ENCODE measurements at regions not wholly inside any gene's neighbourhood (a gene's known extent, or its start where the extent isn't known, plus 50 kb on each side); places are given as distances from the start of the nearest gene placed in this dataset.

DNA sequence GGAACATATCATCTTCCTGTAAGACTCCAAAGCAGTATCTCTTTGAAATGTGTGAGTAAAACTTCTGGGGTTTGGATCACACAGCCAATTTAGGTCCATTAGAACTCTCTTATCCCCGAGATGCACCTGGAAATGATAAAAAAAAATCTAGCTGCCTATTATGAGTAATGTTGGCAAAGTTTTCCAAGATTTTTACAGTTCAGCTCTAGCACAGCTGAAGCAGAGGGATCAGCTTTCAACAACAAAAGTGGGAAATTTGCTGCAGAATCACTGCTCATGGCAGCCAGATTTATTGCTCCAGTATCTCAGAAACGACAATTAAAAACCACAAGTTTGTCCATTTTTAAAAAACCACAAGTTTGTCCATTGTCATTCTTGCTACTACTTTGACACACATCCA, 292.2 kb downstream of the IRX2 start:
- Histone ChIP-seq H3K4me3 (ENCODE audit: extremely low read depth, insufficient read depth, low read length, poor library complexity, severe bottlenecking) (no peak overlapping the region), H3K4me1 (ENCODE audit: control insufficient read depth, insufficient read depth, low read length, poor library complexity, severe bottlenecking) (no peaks in the 10 kb centered on the region), H3K36me3 (ENCODE audit: control insufficient read depth, insufficient read depth, low read length) (no peaks in the 10 kb centered on the region), H3K9me3 (ENCODE audit: control insufficient read depth, low read length) (no peaks in the 10 kb centered on the region), H3K27ac (ENCODE audit: low read depth, low read length, severe bottlenecking) (no peak overlapping the region)
- WGBS, 2 experiments (ENCODE audit: insufficient coverage in 2 of 2): 83 to 88% methylated on average over 1 of the region's 2 CpGs

- Histone ChIP-seq H3K4me1 (ENCODE audit: control insufficient read depth, insufficient read depth, low read length, poor library complexity, severe bottlenecking) (no peaks in the 10 kb centered on the region), H3K9me3 (ENCODE audit: control insufficient read depth, low read length) (no peaks in the 10 kb centered on the region), H3K4me3 (ENCODE audit: extremely low read depth, insufficient read depth, low read length, poor library complexity, severe bottlenecking) (no peak overlapping the region), H3K36me3 (ENCODE audit: control insufficient read depth, insufficient read depth, low read length) (no peaks in the 10 kb centered on the region), H3K27ac (ENCODE audit: low read depth, low read length, severe bottlenecking) (no peak overlapping the region)
- WGBS, 2 experiments (ENCODE audit: insufficient coverage in 2 of 2): 100% methylated on average over 1 of the region's 3 CpGs; no CpG with 5 or more reads in 1 of the 2 experiments
Observed at GRCh38 chr5:2455878-2456277, 295.6 kb downstream of the IRX2 start.

DNA sequence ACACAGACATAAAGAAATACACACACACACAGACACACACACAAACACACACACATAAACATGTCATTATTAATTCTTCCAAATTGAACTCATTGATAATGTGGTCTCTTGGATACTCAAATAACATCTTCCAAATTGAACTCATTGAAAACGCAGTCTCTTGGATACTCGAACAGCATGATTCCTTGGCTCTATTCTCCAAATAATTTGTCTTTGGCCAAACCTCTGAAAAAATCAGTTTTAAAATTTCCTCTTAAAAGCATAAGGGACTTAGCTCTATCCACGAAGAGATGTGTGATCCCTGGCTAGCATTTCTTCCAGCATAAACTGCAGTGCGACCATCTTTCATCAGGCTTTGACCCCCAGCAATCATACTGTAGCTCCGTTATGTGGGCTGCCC, 296.6 kb downstream of the IRX2 start:
- WGBS, 2 experiments (ENCODE audit: insufficient coverage in 2 of 2): 84 to 87% methylated on average over 4 to 5 of the region's 5 CpGs
- no peaks in the 10 kb centered on the region for H3K36me3 ChIP-seq (ENCODE audit: control insufficient read depth, insufficient read depth, low read length)
- no peak overlapping the region for H3K4me3 ChIP-seq (ENCODE audit: extremely low read depth, insufficient read depth, low read length, poor library complexity, severe bottlenecking)
- no peaks in the 10 kb centered on the region for H3K4me1 ChIP-seq (ENCODE audit: control insufficient read depth, insufficient read depth, low read length, poor library complexity, severe bottlenecking)
- H3K9me3 ChIP-seq (ENCODE audit: control insufficient read depth, low read length): no peaks in the 10 kb centered on the region
- H3K27ac ChIP-seq (ENCODE audit: low read depth, low read length, severe bottlenecking): no peak overlapping the region

GRCh38 chr5:2453781-2454180, 297.7 kb downstream of the IRX2 start:
- 33 to 60% methylated on average over 1 of the region's 3 CpGs for WGBS, 2 experiments (ENCODE audit: insufficient coverage in 2 of 2)

DNA sequence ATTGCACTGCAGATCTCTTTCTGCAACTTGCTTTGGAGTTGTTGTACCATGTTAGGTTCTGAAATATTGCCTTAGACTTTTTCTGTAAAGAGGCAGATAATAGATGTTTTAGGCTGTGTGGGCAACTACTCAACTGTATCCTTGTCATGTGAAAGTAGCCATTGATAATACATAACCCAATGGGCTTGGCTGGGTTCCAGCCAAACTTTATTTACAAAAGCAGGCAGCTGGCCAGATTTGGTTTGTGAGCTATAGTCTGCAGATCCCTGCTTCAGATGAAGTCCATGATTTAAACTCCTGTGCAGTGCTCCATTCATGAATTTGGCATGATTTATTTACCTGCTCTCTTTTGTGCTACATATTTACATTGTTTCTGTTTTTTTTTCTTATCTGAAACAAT, 300.4 kb downstream of the IRX2 start:
- Histone ChIP-seq H3K4me1 (ENCODE audit: control insufficient read depth, insufficient read depth, low read length, poor library complexity, severe bottlenecking) (no peaks in the 10 kb centered on the region), H3K9me3 (ENCODE audit: control insufficient read depth, low read length) (no peaks in the 10 kb centered on the region), H3K27ac (ENCODE audit: low read depth, low read length, severe bottlenecking) (no peak overlapping the region), H3K4me3 (ENCODE audit: extremely low read depth, insufficient read depth, low read length, poor library complexity, severe bottlenecking) (no peak overlapping the region), H3K36me3 (ENCODE audit: control insufficient read depth, insufficient read depth, low read length) (no peaks in the 10 kb centered on the region)

More at GRCh38 chr5:2453781-2454180, 297.7 kb downstream of the IRX2 start:
- H3K27ac ChIP-seq (ENCODE audit: low read depth, low read length, severe bottlenecking): no peak overlapping the region
- no peak overlapping the region for H3K4me3 ChIP-seq (ENCODE audit: extremely low read depth, insufficient read depth, low read length, poor library complexity, severe bottlenecking)
- no peaks in the 10 kb centered on the region for H3K4me1 ChIP-seq (ENCODE audit: control insufficient read depth, insufficient read depth, low read length, poor library complexity, severe bottlenecking)
- no peaks in the 10 kb centered on the region for H3K36me3 ChIP-seq (ENCODE audit: control insufficient read depth, insufficient read depth, low read length)
- no peaks in the 10 kb centered on the region for H3K9me3 ChIP-seq (ENCODE audit: control insufficient read depth, low read length)

GRCh38 chr5:2442496-2443354, 308.8 kb downstream of the IRX2 start:
- no peaks in the 10 kb centered on the region for H3K9me3 ChIP-seq (ENCODE audit: control insufficient read depth, low read length)
- no peaks in the 10 kb centered on the region for H3K36me3 ChIP-seq (ENCODE audit: control insufficient read depth, insufficient read depth, low read length)
- H3K4me1 ChIP-seq (ENCODE audit: control insufficient read depth, insufficient read depth, low read length, poor library complexity, severe bottlenecking): no peaks in the 10 kb centered on the region
- H3K27ac ChIP-seq (ENCODE audit: low read depth, low read length, severe bottlenecking): no peak overlapping the region
- 92% methylated on average over 27 to 28 of the region's 31 CpGs for WGBS, 2 experiments (ENCODE audit: insufficient coverage in 2 of 2)
- H3K4me3 ChIP-seq (ENCODE audit: extremely low read depth, insufficient read depth, low read length, poor library complexity, severe bottlenecking): no peak overlapping the region

- H3K9me3 ChIP-seq (ENCODE audit: control insufficient read depth, low read length): no peaks in the 10 kb centered on the region
- H3K36me3 ChIP-seq (ENCODE audit: control insufficient read depth, insufficient read depth, low read length): no peaks in the 10 kb centered on the region
- WGBS, 2 experiments (ENCODE audit: insufficient coverage in 2 of 2): 88 to 89% methylated on average over 8 to 9 of the region's 14 CpGs
Observed at GRCh38 chr5:2441495-2442180, 309.8 kb downstream of the IRX2 start.

DNA sequence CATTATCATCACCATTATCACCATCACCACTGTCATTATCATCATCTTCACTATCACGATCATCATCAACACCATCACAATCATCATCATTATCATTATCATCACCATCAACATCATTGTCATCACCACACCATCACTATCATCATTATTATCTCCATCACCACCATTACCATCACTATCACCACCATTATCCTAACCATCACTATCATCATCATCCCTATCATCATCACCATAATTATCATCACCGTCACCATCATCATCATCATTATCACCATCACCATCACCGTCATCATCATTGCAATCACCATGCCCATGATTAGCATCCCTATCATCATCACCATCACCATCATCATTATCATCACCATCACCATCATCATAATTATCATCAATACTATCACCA, 311.9 kb downstream of the IRX2 start:
- Histone ChIP-seq H3K27ac (ENCODE audit: low read depth, low read length, severe bottlenecking) (no peak overlapping the region), H3K36me3 (ENCODE audit: control insufficient read depth, insufficient read depth, low read length) (no peaks in the 10 kb centered on the region), H3K9me3 (ENCODE audit: control insufficient read depth, low read length) (no peaks in the 10 kb centered on the region), H3K4me3 (ENCODE audit: extremely low read depth, insufficient read depth, low read length, poor library complexity, severe bottlenecking) (no peak overlapping the region), H3K4me1 (ENCODE audit: control insufficient read depth, insufficient read depth, low read length, poor library complexity, severe bottlenecking) (no peaks in the 10 kb centered on the region)
- WGBS, 2 experiments (ENCODE audit: insufficient coverage in 2 of 2): 90 to 94% methylated on average over 3 of the region's 3 CpGs

More at GRCh38 chr5:2441495-2442180, 309.8 kb downstream of the IRX2 start:
- H3K4me3 ChIP-seq (ENCODE audit: extremely low read depth, insufficient read depth, low read length, poor library complexity, severe bottlenecking): no peak overlapping the region
- H3K27ac ChIP-seq (ENCODE audit: low read depth, low read length, severe bottlenecking): no peak overlapping the region
- no peaks in the 10 kb centered on the region for H3K4me1 ChIP-seq (ENCODE audit: control insufficient read depth, insufficient read depth, low read length, poor library complexity, severe bottlenecking)

GRCh38 chr5:2433086-2433485, 318.4 kb downstream of the IRX2 start:
- Histone ChIP-seq H3K27ac (ENCODE audit: low read depth, low read length, severe bottlenecking) (no peak overlapping the region), H3K4me1 (ENCODE audit: control insufficient read depth, insufficient read depth, low read length, poor library complexity, severe bottlenecking) (no peaks in the 10 kb centered on the region), H3K9me3 (ENCODE audit: control insufficient read depth, low read length) (no peaks in the 10 kb centered on the region), H3K36me3 (ENCODE audit: control insufficient read depth, insufficient read depth, low read length) (no peaks in the 10 kb centered on the region), H3K4me3 (ENCODE audit: extremely low read depth, insufficient read depth, low read length, poor library complexity, severe bottlenecking) (no peak overlapping the region)
- 77 to 87% methylated on average over 5 of the region's 6 CpGs for WGBS, 2 experiments (ENCODE audit: insufficient coverage in 2 of 2)

DNA sequence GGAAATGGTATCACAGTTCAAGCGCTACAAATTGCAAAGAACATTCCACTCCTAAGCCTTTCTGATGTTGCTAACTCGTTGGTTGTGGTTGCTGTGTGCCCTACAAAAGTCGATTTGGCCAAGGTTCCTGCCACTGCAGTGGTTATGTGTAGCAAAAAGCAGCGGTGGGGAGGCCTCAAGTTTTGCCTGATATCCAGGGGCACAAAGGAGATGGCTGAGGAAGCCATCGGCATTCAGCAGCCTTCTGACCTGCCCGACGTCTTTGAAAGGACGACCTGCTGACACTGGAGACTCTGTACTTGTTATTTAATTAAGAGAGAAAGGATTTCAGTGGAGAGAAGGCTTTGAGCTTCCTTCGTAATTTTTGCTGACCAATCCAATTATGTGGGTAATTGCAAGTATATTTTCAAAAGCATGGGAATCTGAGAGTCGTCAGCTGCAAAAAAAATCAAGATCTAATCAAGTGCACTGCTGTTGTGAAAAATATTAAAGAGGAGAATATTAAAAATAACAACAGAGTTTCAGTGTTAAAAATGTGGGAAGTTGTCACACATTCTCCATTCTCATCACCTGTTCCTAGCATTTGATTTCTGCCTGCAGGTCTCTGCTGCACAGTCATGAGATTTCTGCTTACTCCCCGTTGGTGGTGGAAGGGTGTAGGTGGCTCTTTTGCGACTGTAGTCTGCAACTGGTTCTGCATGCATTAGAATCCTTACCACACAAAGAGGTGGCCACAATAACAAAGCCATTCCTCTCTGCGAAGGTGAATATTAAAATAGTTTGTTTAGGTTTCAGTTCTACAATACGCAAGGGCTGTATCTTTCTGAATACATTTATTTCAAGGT, 319.2 kb downstream of the IRX2 start:
- H3K36me3 ChIP-seq (ENCODE audit: control insufficient read depth, insufficient read depth, low read length): no peaks in the 10 kb centered on the region
- H3K27ac ChIP-seq (ENCODE audit: low read depth, low read length, severe bottlenecking): no peak overlapping the region
- H3K4me1 ChIP-seq (ENCODE audit: control insufficient read depth, insufficient read depth, low read length, poor library complexity, severe bottlenecking): no peaks in the 10 kb centered on the region
- no peaks in the 10 kb centered on the region for H3K9me3 ChIP-seq (ENCODE audit: control insufficient read depth, low read length)
- no peak overlapping the region for H3K4me3 ChIP-seq (ENCODE audit: extremely low read depth, insufficient read depth, low read length, poor library complexity, severe bottlenecking)
- 62 to 69% methylated on average over 7 to 10 of the region's 14 CpGs for WGBS, 2 experiments (ENCODE audit: insufficient coverage in 2 of 2)
